Liver (tissue), 8 donors: ENCODE measurements at regions not wholly inside any gene's neighbourhood (a gene's known extent, or its start where the extent isn't known, plus 50 kb on each side); places are given as distances from the start of the nearest gene placed in this dataset.
"Not testable (repeated sequence)": the region's sequence is repeated elsewhere in the genome, so short reads cannot be mapped to it uniquely, and the experiment has no call there.

Experiments
- DNase-seq: peaks from one replicate; pipeline ENCODE4 v3.0.0-alpha.2; 2017; ENCODE audit warnings: low spot score
- H3K27ac ChIP-seq, 2 donors: one replicate each; pipeline ENCODE4 v1.7.0; 2013; ENCODE audit warnings: inconsistent platforms in 2 of 2, low read length in 2 of 2, control low read depth in 1 of 2, low read depth in 1 of 2, mild to moderate bottlenecking in 1 of 2
- H3K27me3 ChIP-seq, 4 donors: one replicate each; pipeline versions ENCODE4 v1.6.1 to v1.7.0; 2013; ENCODE audit warnings: low read length in 3 of 4, inconsistent platforms in 1 of 4, mild to moderate bottlenecking in 1 of 4, moderate library complexity in 1 of 4; ENCODE audit not compliant: control insufficient read depth in 4 of 4, insufficient read depth in 4 of 4
- H3K36me3 ChIP-seq, 4 donors: one replicate each; pipeline versions ENCODE4 v1.6.1 to v1.7.0; 2013; ENCODE audit warnings: low read length in 3 of 4, mild to moderate bottlenecking in 3 of 4, low read depth in 1 of 4, moderate library complexity in 1 of 4; ENCODE audit not compliant: control insufficient read depth in 4 of 4, insufficient read depth in 3 of 4
- H3K4me1 ChIP-seq, 4 donors: one replicate each; pipeline versions ENCODE4 v1.6.1 to v1.7.0; 2013; ENCODE audit warnings: low read length in 3 of 4, mild to moderate bottlenecking in 3 of 4, moderate library complexity in 1 of 4; ENCODE audit not compliant: control insufficient read depth in 4 of 4, insufficient read depth in 4 of 4
- H3K4me3 ChIP-seq, 3 donors: one replicate each; pipeline versions ENCODE4 v1.6.1 to v1.7.0; 2013; ENCODE audit warnings: low read length in 3 of 3, control low read depth in 1 of 3, low read depth in 1 of 3, mild to moderate bottlenecking in 1 of 3
- H3K9ac ChIP-seq, 2 donors: one replicate each; pipeline ENCODE4 v1.7.0; 2013; ENCODE audit warnings: low read length in 2 of 2, mild to moderate bottlenecking in 2 of 2, moderate library complexity in 2 of 2, control low read depth in 1 of 2, low read depth in 1 of 2
- H3K9me3 ChIP-seq, 4 donors: one replicate each; pipeline versions ENCODE4 v1.6.1 to v1.7.0; 2013; ENCODE audit warnings: low read length in 3 of 4; ENCODE audit not compliant: control insufficient read depth in 4 of 4
- ATF3 ChIP-seq: IDR thresholded peaks from 2 replicates; pipeline ENCODE4 v1.6.1; 2016; ENCODE audit warnings: antibody characterized with exemption
- CTCF ChIP-seq: fragments of 150-350 bp; IDR thresholded peaks from 2 replicates; pipeline ENCODE4 v1.5.1; 2017; ENCODE audit warnings: improper control_type of control experiment, low read depth, low read length; ENCODE audit not compliant: missing input control
- EGR1 ChIP-seq, 2 donors: IDR thresholded peaks; 2 replicates each; pipeline ENCODE4 v1.6.1; 2016 to 2018; ENCODE audit warnings: antibody characterized with exemption in 2 of 2, low read depth in 2 of 2
- FOXA1 ChIP-seq: IDR thresholded peaks from 2 replicates; pipeline ENCODE4 v1.6.1; 2016; ENCODE audit warnings: antibody characterized with exemption
- FOXA2 ChIP-seq: IDR thresholded peaks from 2 replicates; pipeline ENCODE4 v1.6.1; 2016; ENCODE audit warnings: antibody characterized with exemption
- GABPA ChIP-seq, 2 donors: IDR thresholded peaks in 1 of 2; conservative IDR thresholded peaks in 1 of 2; 2 replicates each; pipeline ENCODE4 v1.6.1; 2016; ENCODE audit warnings: antibody characterized with exemption in 2 of 2, mild to moderate bottlenecking in 1 of 2, moderate library complexity in 1 of 2
- HNF4A ChIP-seq, 2 donors: conservative IDR thresholded peaks; 2 replicates each; pipeline ENCODE4 v1.6.1; 2016; ENCODE audit warnings: antibody characterized with exemption in 2 of 2, mild to moderate bottlenecking in 2 of 2
- HNF4G ChIP-seq: IDR thresholded peaks from 2 replicates; pipeline ENCODE4 v1.6.1; 2016; ENCODE audit warnings: antibody characterized with exemption
- JUND ChIP-seq, 2 donors: IDR thresholded peaks; 2 replicates each; pipeline ENCODE4 v1.6.1; 2016; ENCODE audit warnings: antibody characterized with exemption in 2 of 2
- MAX ChIP-seq: IDR thresholded peaks from 2 replicates; pipeline ENCODE4 v1.6.1; 2016; ENCODE audit warnings: antibody characterized with exemption
- NR2F2 ChIP-seq: IDR thresholded peaks from 2 replicates; pipeline ENCODE4 v1.6.1; 2016; ENCODE audit warnings: antibody characterized with exemption
- RAD21 ChIP-seq, 2 donors: IDR thresholded peaks; 2 replicates each; pipeline ENCODE4 v1.6.1; 2016; ENCODE audit warnings: antibody characterized with exemption in 2 of 2, mild to moderate bottlenecking in 2 of 2
- REST ChIP-seq: IDR thresholded peaks from 2 replicates; pipeline ENCODE4 v1.6.1; 2016; ENCODE audit warnings: antibody characterized with exemption, mild to moderate bottlenecking
- RXRA ChIP-seq, 2 donors: IDR thresholded peaks; 2 replicates each; pipeline ENCODE4 v1.6.1; 2017 to 2018; ENCODE audit warnings: antibody characterized with exemption in 2 of 2, mild to moderate bottlenecking in 1 of 2
- SP1 ChIP-seq: IDR thresholded peaks from 2 replicates; pipeline ENCODE4 v1.6.1; 2018; ENCODE audit warnings: antibody characterized with exemption, mild to moderate bottlenecking
- TAF1 ChIP-seq: conservative IDR thresholded peaks from 2 replicates; pipeline ENCODE4 v1.6.1; 2016; ENCODE audit warnings: antibody characterized with exemption, mild to moderate bottlenecking
- YY1 ChIP-seq: IDR thresholded peaks from 2 replicates; pipeline ENCODE4 v1.6.1; 2016; ENCODE audit warnings: antibody characterized with exemption, mild to moderate bottlenecking
- WGBS: extraction: QIAGEN DNeasy Blood & Tissue Kit; methylation state at CpG from one replicate; pipeline ENCODE4 v1.1.7; 2013; 5-methylcytosine and 5-hydroxymethylcytosine counted together
- TF ChIP-seq, protein P1 (sequence below): IDR thresholded peaks from 2 replicates; pipeline ENCODE4 v1.6.1; 2016; ENCODE audit warnings: antibody characterized with exemption
- donor health status: healthy.
- donor health status: healthy.
- donor health status: healthy.
- donor health status: healthy.
- donor health status: healthy.

GRCh38 chr4:101615652-101616051 lies 174.9 kb upstream of the BANK1 start:
- no peak for TF ChIP-seq CTCF
- no peak for TF ChIP-seq HNF4G
- TF ChIP-seq RXRA (IDR thresholded peaks at IDR 0.05) = no peak
- TF ChIP-seq TAF1 = no peak
- TF ChIP-seq, protein P1, sequence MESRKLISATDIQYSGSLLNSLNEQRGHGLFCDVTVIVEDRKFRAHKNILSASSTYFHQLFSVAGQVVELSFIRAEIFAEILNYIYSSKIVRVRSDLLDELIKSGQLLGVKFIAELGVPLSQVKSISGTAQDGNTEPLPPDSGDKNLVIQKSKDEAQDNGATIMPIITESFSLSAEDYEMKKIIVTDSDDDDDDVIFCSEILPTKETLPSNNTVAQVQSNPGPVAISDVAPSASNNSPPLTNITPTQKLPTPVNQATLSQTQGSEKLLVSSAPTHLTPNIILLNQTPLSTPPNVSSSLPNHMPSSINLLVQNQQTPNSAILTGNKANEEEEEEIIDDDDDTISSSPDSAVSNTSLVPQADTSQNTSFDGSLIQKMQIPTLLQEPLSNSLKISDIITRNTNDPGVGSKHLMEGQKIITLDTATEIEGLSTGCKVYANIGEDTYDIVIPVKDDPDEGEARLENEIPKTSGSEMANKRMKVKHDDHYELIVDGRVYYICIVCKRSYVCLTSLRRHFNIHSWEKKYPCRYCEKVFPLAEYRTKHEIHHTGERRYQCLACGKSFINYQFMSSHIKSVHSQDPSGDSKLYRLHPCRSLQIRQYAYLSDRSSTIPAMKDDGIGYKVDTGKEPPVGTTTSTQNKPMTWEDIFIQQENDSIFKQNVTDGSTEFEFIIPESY = no peak
- no peak for TF ChIP-seq FOXA2
- no peak for TF ChIP-seq NR2F2
- TF ChIP-seq GABPA (IDR thresholded peaks at IDR 0.05 in 1 of 2, conservative IDR thresholded peaks at IDR 0.05 in 1 of 2) = no peak
- TF ChIP-seq YY1 = no peak
- TF ChIP-seq RAD21 (IDR thresholded peaks at IDR 0.05) = no peak
- TF ChIP-seq REST = no peak
- no peak for TF ChIP-seq ATF3
- no peak for TF ChIP-seq JUND (IDR thresholded peaks at IDR 0.05)
- TF ChIP-seq MAX = no peak
- TF ChIP-seq SP1 = no peak
- TF ChIP-seq FOXA1 = no peak
- no peak for TF ChIP-seq EGR1 (IDR thresholded peaks at IDR 0.05; ENCODE audit: low read depth in 2 of 2)
- no peak for TF ChIP-seq HNF4A (conservative IDR thresholded peaks at IDR 0.05)
- Histone ChIP-seq H3K4me1 (no peaks in the 10 kb centered on the region), H3K36me3 (no peaks in the 10 kb centered on the region), H3K9ac (no peak overlapping the region), H3K27ac (no peak overlapping the region), H3K9me3 (no peaks in the 10 kb centered on the region), H3K27me3 (no peaks in the 10 kb centered on the region), H3K4me3 (no peak overlapping the region)
- DNase-seq = no peak
- WGBS = 50% methylated on average over 2 of the region's 2 CpGs

DNA sequence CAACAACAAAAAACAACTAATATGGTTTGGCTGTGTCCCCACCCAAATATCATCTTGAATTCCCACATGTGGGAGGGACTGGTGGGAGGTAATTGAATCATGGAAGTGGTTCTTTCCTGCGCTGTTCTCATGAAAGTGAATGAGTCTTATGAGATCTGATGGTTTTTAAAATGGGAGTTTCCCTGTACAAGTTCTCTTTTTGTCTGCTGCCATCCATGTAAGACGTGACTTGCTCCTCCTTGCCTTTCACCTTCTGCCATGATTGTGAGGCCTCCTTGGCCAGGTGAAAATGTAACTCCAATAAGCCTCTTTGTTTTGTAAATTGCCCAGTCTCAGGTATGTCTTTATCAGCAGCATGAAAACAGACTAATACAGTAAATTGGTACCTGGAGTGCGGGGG lies 183.5 kb upstream of the BANK1 start:
- not testable (repeated sequence) for H3K9ac ChIP-seq

More for the DNA sequence above, 183.5 kb upstream of the BANK1 start:
- DNase-seq, H3K4me3 ChIP-seq, H3K27ac ChIP-seq, H3K9me3 ChIP-seq, H3K4me1 ChIP-seq, H3K27me3 ChIP-seq, H3K36me3 ChIP-seq: not testable (repeated sequence)
- 88% methylated on average over 3 of the region's 3 CpGs for WGBS
